ENCODE measurements at regions not wholly inside any gene's neighbourhood (a gene's known extent, or its start where the extent isn't known, plus 50 kb on each side); places are given as distances from the start of the nearest gene placed in this dataset.

DNA sequence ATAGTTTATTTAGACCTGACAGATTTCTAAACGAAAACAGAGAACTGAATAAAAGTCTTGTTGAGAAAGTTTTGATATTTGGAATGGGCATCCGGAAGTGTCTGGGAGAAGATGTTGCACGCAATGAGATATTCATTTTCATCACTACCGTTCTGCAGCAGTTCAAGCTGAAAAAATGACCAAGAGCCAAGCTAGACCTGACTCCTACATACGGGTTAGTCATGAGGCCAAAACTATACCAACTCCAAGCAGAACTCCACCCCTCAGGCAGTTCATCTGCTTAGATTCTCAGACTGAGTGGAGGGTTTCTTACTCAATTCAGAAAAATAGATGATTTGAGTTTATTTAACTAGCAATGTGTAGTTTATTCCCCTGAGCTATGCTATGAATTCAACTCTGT, 95.4 kb upstream of the ANXA1 start:
- no peak for ATAC-seq (ENCODE audit: insufficient number of reproducible peaks, low FRiP score, low read depth)

DNA sequence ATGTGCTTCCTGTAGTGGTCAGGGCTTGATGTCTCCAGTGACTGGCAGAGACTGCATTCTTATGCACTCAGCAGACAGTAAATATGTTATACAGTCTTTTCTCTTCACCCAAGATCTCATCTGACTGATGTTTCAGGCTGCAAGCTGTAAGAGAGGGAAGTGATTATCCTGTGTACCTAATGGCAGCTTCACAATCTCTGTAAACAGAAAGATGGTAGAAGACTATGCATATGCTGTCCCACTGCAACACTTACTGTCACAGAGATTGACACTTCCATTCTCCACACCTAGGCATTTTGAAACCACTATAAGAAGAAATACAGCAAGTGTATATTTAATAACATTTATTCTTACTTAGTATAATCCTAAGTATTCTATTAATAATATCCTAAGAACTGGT, 97.6 kb upstream of the ANXA1 start:
- Histone ChIP-seq H3K4me3 (no peak overlapping the region), H3K36me3 (no peaks in the 10 kb centered on the region), H3K27me3 (replicated peaks; ENCODE audit: insufficient read depth) (no peaks in the 10 kb centered on the region), H3K4me1 (ENCODE audit: control insufficient read depth in 1 of 2, low read depth in 2 of 2) (peaks cover 0 to 7% of the 10 kb centered on the region in 2 donors), H3K27ac (no peak overlapping the region), H3K9me3 (no peaks in the 10 kb centered on the region)
- TF ChIP-seq, protein P1, sequence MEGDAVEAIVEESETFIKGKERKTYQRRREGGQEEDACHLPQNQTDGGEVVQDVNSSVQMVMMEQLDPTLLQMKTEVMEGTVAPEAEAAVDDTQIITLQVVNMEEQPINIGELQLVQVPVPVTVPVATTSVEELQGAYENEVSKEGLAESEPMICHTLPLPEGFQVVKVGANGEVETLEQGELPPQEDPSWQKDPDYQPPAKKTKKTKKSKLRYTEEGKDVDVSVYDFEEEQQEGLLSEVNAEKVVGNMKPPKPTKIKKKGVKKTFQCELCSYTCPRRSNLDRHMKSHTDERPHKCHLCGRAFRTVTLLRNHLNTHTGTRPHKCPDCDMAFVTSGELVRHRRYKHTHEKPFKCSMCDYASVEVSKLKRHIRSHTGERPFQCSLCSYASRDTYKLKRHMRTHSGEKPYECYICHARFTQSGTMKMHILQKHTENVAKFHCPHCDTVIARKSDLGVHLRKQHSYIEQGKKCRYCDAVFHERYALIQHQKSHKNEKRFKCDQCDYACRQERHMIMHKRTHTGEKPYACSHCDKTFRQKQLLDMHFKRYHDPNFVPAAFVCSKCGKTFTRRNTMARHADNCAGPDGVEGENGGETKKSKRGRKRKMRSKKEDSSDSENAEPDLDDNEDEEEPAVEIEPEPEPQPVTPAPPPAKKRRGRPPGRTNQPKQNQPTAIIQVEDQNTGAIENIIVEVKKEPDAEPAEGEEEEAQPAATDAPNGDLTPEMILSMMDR (IDR thresholded peaks at IDR 0.05): no peak
- DNase-seq (ENCODE audit: low spot score) (no peak), ATAC-seq (ENCODE audit: insufficient number of reproducible peaks, low FRiP score, low read depth) (no peak)

More for the DNA sequence above, 95.4 kb upstream of the ANXA1 start:
- Histone ChIP-seq H3K27ac (no peak overlapping the region), H3K36me3 (no peaks in the 10 kb centered on the region), H3K9me3 (no peaks in the 10 kb centered on the region), H3K4me3 (no peak overlapping the region), H3K4me1 (ENCODE audit: control insufficient read depth in 1 of 2, low read depth in 2 of 2) (peaks cover 7 to 10% of the 10 kb centered on the region in 2 donors), H3K27me3 (replicated peaks; ENCODE audit: insufficient read depth) (no peaks in the 10 kb centered on the region)
- DNase-seq (ENCODE audit: low spot score): no peak
- TF ChIP-seq, protein P1 (IDR thresholded peaks at IDR 0.05): no peak

DNA sequence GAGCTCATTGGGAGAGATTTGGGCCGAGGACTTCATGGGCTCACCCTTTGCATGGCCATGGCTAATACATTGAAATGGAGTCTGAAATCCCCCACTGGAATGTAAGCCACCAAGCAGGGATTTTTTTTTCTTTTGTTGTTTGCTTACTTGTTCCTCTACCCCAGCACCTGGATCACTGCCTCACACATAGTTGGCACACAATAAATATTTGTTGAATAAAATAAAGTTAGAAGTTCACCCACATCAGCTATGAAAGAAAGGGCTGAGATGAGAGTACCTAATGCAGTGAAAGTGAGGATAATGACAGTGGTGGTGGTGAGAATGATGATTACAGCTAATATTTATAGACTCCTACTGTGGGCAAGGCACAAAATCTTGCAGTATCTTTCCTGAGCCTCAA, 98.1 kb upstream of the ANXA1 start:
- DNase-seq (ENCODE audit: low spot score) (no peak), ATAC-seq (ENCODE audit: insufficient number of reproducible peaks, low FRiP score, low read depth) (no peak)

DNA sequence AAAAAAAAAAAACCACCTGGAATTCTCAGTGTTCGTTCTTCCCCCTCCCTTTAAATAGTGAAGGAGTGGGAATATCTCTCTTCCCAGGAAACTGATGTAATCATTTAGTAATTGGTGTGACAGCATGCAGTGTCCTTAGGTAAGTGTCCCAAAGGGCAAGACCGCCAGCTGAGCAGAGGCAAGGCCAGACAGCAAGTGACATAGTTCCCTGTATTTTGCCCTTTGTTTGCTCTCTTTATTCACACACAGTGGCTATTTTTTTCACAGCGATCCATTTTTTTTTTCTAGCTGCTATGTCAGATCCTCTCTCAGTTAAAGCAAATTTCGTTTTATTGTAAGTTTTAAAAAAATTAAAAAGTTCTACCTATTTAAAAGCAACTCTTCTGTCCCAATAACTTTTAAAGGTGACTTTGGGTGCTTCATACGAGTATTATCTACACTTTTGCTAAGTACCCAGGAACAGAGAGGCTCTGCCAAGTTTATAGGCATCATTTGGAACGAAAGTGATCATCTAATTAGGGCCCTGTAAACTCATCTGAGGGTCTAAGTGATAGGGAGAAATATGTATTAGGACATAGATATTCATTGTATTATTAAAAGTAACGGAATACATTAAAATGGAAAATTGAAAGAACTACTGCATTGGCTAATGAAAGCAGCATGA, 98.2 kb upstream of the ALDH1A1 start:
- DNase-seq (ENCODE audit: low spot score) (no peak), ATAC-seq (ENCODE audit: insufficient number of reproducible peaks, low FRiP score, low read depth) (no peak)
- Histone ChIP-seq H3K36me3 (no peaks in the 10 kb centered on the region), H3K27me3 (replicated peaks; ENCODE audit: insufficient read depth) (no peaks in the 10 kb centered on the region), H3K27ac (no peak overlapping the region), H3K9me3 (no peaks in the 10 kb centered on the region), H3K4me1 (ENCODE audit: control insufficient read depth in 1 of 2, low read depth in 2 of 2) (peaks cover 0 to 7% of the 10 kb centered on the region in 2 donors), H3K4me3 (no peak overlapping the region)
- TF ChIP-seq, protein P1 (IDR thresholded peaks at IDR 0.05): no peak

More for the DNA sequence above, 98.1 kb upstream of the ANXA1 start:
- Histone ChIP-seq H3K4me1 (ENCODE audit: control insufficient read depth in 1 of 2, low read depth in 2 of 2) (peaks cover 0 to 7% of the 10 kb centered on the region in 2 donors), H3K27ac (no peak overlapping the region), H3K4me3 (no peak overlapping the region), H3K36me3 (no peaks in the 10 kb centered on the region), H3K9me3 (no peaks in the 10 kb centered on the region), H3K27me3 (replicated peaks; ENCODE audit: insufficient read depth) (no peaks in the 10 kb centered on the region)
- TF ChIP-seq, protein P1 (IDR thresholded peaks at IDR 0.05): no peak

DNA sequence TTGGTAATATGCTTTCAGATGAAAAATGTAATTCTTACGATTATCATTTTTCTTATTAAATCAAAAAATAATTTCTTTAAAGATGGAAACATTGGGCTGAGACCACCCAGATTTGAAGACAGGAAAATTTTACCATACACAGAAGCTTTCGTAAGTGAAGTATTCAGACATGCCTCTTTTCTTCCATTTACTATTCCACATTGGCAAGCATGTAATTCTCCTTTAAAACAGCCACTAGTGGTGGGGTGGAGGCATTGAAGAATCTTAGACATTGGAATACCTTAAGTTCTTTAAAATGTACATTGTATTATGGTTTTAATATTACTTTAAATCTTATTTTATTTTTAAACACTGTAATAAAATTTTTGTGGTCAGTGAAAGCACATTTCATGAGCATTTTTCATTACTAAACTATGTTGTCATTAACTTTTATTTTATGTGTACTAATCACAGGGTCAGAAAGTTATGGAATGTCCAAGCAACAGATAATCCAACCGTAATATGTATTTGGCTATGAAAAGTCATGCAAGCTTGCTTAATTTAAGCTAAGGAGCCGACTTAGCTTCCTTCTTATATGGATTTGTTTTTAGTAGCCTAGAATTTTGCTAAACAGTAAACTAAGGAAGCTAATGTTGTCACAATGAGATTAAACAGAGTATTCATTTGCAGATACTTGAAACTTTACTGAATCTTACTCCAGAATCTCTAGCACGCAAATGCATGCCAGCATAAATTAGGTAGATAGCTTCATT, 97.4 kb upstream of the ALDH1A1 start:
- ATAC-seq (ENCODE audit: insufficient number of reproducible peaks, low FRiP score, low read depth) (no peak), DNase-seq (ENCODE audit: low spot score) (no peak)
- TF ChIP-seq, protein P1 (IDR thresholded peaks at IDR 0.05): no peak
- Histone ChIP-seq H3K4me3 (no peak overlapping the region), H3K36me3 (no peaks in the 10 kb centered on the region), H3K27me3 (replicated peaks; ENCODE audit: insufficient read depth) (no peaks in the 10 kb centered on the region), H3K4me1 (ENCODE audit: control insufficient read depth in 1 of 2, low read depth in 2 of 2) (peaks cover 0 to 7% of the 10 kb centered on the region in 2 donors), H3K9me3 (no peaks in the 10 kb centered on the region), H3K27ac (no peak overlapping the region)

All from thoracic aorta (tissue), 2 donors.